C1 segment of cervical spinal cord (tissue), 14 donors: ENCODE measurements at regions not wholly inside any gene's neighbourhood (a gene's known extent, or its start where the extent isn't known, plus 50 kb on each side); places are given as distances from the start of the nearest gene placed in this dataset.

Experiments used
- DNase-seq, 14 donors: peaks; one replicate each; lab custom pipeline; 2025; lab: John Stamatoyannopoulos, UW

DNA sequence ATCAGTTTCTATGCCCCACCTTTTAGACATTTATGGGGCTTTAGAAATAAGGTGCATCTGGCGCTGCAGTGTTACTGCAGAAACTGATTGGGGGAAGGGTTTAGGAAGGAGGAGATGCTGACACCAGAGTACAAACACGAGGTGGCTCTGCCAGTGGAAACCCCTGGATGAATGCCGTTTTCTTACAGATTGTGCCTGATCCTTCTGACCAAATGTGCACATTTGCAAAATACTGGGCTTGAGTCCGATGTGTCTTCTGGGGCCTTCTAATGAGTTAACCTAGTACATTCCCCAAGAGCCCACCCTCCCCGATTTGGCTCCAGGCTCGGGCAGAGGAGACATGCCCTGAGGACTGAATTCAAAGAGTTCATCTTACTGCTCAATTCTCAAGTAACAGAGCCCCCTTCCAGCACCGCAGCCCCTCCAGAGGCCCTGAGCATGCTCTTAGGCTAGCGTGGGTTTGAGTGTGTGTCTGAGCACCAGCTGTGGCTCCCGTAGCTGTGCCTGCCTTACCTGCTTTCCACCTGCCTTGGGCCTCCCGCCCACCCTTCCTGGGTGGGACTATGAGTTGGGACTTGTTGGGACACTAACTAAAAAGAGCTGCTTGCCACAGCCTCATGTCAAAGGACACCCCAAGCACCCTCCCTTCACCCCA lies 116.7 kb upstream of the COPS8 start:
- DNase-seq, result no peak

DNA sequence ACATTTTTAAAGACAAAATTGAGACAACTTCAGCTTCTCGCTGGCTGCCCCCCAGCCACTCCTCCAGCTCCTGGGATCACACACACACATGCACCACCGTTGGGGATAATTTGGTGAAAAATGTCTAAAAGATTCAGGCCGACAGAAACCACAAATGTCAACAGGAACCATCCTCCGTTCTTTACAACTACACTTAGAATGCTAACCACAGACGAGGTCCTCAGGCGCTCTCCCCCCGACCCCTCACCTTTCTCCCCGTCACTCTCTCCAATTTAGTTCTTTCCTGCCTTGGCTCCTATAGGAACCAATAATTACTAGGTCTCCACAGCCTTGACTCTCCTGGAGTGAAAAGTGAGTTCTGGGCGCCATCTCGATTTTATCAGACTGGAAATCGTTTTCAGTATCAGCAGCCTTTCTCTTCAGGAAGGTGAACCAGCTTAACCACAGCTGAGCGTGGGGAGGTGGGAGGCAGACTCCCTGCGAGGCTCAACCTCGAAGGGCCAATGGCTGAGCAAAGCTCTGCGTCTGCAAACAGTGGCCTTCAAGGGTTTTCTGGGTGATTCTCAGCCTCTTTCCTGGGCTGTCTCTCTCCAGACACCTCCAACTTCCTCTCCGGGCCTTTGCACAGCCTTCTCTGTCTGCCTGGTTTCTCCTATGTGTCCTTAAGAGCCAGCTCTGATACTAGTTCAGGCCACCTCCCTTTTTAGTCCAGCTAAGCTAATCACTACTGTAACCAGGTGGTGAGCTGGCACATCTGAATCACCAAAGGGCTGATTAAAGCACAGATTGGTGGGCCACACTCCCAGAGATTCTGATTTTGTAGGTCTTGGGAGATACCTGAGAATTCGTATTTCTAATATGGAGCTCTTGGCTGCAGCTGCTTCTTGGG lies 115.7 kb upstream of the COPS8 start:
- no peak for DNase-seq

DNA sequence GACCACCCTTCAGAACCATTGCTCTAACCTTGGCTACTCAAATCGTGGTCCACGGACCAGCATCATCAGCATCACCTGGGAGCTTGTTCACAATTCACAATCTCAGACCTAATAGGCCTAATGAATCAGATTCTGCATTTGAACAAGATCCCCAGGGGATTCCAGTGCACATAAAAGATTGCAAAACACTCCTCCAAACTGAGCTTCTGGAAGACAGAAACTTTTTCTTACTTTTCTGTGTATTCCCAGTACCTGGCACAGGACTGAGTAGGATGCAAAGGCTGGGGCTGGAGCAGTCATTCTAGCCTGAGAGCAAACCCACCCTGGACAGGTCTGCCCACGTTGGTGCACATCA lies 115.1 kb upstream of the COPS8 start:
- no peak for DNase-seq

DNA sequence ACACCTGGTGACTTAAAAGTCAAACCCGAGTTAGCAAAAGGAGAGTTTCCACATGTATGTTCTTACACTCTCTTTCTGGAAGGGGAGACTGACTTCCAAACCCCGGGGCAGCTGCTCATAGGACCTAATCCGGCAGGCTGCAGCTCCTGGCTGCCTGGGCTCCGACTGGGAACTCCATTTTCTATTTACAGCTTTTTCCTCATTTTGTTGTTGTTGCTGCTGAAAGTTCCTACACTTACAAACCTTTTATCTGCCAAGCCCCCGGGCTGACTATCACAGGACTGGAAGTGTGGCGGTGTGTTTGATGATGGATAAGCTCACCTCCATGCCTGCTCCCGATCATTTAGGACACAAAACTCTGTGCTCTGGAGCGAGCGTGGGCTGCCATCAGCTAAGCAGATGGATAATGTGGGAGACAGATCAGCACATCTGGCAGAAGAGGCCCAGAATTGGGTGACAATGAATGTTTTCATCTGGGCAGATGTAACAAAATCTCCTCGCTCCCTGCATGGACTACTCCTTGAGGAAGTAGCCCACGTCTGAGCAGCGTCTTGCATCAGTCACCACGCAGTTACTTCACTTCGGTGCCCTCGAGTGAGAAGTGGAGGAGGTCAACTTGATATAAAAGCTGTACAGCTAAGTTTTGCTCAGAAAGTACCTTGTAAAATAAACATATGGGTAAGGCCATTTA lies 114.4 kb upstream of the COPS8 start:
- no peak for DNase-seq

DNA sequence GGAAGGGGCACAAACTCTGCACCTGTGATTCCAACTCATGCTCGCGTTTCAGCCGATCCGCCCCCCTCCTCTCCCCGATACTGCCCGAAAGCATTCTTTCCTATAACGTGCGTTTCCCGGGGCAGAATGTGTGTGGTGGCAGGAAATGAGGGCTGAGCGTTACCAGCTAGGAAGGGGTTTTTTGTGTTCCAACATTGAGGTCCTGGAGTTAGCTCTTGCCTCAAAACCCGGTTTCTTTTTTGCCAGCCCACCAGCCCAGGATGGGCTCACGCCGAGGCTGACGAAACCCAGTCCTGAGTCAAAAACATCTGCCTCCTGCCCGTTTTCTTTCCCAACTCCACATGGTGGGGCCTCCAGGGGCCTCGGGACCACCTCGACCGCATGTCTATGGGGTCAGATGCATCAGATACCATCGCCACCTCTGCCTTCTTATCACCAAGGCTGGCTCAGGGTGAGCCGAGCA lies 113.7 kb upstream of the COPS8 start:
- DNase-seq, result no peak

DNA sequence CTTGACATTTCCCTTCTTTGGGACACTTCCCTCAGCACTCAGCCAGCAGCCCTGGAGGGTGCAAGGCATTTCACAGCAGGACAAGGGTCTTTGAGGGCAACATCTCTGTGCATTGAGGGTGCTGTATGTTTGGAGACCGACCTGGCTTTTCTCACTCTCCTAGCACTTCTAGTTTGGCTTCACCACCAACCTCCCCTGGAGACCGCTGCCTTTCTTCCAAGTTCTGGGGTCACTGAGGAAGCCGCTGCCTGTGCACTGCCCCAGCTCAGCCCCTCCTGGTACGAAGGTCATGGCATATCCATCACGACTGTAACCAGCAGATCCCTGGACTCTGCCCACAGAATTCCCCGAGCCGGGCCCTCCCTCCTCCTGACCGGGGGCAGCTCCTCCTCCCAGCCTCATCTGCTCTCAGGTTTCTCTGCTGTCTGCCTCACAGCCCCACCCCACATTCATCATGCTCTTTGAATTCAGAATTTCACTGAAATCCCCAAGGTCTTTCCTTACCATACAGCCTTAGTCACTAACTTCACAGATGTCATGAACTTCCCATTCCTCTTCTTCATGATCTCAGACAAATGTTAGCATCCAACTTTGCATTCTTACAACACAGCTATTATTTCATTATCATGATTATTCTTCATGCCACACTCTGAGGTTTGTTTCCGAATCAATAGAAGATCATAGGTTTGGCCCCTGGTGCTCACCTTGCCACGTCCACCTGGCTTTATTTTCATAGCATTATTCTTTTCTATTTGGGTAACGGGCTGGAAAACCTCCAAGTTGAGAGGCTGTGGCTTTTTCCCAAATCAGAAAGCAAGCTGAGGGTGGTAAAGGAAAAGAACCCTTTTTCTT lies 113.0 kb upstream of the COPS8 start:
- no peak for DNase-seq

DNA sequence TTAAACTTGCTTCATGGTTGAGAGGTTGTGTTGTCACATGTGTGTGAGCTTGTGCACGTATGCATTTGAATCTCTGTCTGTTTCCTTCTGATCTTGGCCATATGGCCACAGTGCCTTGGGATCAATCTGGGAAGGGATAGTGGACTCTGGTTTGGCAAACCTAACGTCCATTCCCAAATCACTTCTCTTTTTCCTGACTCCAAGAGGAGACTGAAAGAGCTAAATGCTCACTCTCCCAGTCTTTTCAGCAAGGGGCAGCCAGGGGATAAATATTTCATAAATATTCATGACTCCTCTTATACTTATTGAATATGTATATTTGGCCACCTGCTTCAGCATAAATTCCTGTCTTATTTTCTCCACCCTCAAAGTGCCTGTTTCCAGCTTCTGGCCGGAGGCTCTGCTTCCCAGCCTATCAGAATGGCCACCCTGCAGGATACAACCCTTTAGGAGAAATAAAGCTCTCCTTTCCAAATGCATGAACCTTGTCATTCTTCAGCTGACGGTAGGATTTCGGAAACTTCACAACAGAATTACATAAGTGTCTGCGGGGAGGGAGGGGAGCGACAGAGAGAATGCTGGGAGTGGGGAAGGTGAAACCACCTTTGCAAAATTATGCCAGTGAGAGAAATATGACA lies 112.2 kb upstream of the COPS8 start:
- DNase-seq, result no peak

DNA sequence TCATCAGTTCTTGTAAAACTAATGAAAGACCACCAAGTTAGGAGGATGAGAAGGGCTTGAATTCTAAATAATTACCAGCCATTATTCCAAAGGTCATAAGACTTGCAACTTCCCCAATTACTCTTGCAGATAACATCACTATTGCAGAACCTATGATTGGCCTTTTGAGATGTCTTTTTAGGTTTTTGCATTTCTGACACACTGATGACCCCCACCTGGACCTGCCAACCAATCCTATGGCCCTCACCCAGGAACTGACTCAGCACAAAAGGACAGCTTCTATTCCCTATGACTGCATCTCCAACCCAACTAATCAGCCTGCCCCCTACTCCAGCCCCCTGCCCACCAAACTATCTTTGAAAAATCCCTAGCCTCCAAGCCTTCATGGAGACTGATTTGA lies 111.5 kb upstream of the COPS8 start:
- no peak for DNase-seq

DNA sequence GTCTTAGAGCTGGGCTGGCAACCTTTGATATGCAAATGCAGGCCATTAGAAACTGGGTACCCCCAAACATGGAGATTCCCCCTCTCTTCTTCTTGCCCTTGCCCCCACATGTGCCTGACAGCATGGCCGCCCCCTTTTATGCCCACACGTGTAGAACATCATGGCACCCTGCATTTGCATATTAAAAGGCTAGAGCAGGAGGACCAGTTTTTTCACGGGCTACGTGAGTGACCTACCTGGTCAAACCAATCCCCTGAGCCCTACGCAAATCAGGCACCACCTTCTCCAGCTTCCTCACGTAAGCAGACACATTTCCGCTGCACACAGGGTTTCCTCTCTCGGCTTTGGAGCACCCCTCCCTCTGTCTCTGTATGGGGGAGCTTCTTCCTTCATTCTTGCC lies 110.9 kb upstream of the COPS8 start:
- no peak for DNase-seq

DNA sequence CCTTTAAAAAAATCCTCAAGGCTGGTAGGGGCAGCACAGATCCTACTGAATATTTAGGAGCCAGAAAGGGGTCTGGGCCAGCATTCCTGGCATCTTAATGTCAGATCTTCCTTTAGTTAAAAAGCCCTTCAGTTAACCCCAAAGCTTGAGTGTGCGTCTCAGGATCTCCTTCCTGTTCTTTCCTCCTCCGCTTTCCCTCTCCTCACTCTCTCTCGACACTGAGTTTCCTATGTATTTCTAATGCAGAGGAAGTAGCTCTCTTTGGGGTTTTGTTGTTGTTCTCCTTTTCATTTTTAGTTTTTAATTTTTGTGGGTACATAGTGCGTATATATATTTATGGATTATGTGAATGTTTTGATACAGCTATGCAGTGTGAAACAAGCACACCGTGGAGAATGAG lies 109.9 kb upstream of the COPS8 start:
- no peak for DNase-seq

DNA sequence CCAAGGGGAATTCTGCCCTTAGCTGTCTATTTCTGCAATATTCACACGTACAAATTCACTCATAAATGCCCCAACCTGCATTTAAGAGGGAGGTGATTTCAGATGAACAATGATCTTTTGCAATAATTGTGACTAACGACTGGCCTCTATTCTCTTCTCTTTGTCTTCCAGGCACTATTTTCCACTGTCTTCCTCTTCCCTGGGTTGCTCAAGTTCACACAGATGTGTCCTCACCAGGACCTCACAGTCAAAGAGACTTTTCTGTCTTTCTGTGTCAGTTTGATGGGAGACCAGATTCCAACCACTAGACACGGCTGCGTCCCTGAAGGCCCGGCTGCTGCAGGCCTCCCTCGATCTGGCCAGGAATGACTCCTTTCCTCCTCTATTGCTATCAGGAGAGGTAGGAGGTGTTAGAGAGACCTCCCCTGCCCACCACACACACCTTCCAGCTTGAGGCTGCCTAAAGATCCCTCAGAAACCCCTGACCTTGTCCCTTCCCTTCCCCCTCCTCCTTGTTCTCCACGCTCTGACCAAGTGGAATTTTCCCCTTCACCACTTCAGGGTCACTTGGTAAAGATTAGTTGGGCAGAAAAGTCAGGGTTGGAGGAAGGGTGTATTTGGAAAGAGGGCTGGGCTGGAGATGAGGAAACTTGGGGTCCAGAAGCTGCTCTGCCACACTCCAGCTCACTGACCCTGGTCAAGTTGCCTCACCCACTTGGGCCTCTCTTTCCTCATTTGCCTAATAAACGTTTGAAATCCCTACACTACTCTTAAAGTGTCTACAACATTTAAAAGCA lies 109.2 kb upstream of the COPS8 start:
- no peak for DNase-seq

DNA sequence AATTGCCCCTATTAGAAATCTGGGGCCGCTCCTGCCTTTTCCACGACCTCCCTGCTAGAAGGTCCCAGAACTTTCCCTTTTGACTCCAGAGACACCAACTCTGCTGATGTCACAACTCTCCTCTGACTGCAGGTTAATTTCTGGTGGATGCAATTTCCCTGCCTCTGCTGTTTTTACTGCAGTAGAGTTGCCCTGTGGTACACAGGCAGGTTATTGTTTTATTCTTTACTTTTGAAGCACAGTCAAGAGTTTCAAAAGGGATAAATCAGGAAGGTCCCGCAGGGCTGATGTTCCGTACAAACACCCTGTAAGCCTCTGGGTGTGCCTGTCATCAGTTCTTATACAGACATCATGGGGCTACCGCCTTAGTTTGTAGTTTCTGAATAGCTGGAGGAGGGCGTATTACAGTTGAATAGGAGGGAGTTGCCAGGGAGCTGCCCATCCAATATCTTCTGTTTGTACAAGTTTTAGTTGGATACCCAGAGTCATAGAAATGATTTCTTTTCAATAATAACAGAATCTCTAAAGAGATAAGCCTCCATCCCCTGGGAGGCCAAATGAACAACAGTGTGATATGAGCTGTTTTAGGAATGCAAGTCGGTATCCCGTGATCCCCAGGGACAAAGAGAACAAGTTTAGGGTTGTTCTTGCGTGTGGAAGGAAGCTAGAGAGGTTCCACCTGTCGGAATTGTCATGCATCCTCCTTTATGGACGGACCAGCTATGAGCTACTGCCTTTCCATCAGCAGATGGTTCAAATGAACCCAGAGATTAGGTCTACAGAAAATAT lies 108.4 kb upstream of the COPS8 start:
- no peak for DNase-seq

DNA sequence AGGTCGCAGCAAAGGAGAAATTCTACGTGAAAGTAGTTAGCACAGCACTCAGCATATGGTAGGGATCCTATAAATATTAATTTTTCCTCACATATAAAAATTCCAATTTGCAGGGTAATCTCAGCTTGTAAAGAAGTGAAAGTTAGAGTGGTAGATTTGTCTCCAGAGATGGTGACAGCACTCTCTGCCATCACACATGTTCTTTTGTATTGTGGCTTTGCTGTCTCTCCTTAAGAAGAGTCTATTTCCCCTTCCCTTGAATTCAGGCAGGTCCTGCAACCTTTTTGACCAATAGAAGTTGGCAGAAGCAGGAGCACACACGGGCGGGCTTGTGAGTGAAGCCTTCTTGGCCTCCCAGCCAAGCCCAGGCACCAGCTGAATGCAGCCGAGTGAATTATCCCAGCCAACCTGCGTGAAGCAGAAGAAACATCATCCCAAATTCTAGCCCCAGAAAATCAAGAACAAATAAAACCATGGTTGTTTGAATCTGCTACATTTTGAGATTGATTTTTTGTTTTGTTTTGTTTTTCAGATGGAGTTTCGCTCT lies 107.8 kb upstream of the COPS8 start:
- DNase-seq, result no peak

DNA sequence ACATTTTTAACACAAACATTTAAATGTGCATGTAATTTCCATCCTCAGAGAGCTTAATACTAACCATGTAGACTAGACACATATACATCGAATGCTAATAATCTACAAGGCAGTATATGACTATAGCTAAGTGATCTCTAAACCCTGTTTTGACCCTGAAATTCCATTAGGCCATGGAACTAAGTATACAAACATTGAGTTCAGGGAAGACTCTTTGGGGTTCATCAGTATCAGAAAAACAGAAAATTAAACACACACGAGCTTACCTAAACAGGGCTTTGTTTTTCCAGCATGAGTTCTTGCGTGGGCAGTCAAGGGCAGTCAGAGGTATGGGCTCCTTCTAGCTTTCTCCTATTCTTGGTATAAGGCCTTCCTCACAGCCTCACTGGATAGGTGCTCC lies 106.0 kb upstream of the COPS8 start:
- DNase-seq, result no peak

DNA sequence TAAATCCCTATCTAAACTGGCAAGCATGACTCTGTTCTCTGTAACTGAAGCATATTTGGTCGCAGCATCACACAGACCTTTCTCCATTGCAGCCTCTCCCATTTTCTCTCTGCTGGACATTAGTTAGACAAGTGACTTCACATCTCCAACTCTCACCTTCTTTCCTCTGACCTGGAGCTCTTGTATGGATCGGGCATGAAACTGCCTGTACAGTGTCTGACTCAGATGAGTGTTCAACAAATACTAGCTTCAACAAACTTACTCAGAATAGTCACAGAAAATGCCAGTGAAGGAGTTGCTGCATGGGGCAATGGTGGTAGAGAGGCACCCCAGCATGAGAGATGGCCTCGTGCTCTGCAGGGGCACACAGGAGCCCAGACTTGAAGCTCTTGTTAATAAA lies 104.7 kb upstream of the COPS8 start:
- DNase-seq, result no peak

DNA sequence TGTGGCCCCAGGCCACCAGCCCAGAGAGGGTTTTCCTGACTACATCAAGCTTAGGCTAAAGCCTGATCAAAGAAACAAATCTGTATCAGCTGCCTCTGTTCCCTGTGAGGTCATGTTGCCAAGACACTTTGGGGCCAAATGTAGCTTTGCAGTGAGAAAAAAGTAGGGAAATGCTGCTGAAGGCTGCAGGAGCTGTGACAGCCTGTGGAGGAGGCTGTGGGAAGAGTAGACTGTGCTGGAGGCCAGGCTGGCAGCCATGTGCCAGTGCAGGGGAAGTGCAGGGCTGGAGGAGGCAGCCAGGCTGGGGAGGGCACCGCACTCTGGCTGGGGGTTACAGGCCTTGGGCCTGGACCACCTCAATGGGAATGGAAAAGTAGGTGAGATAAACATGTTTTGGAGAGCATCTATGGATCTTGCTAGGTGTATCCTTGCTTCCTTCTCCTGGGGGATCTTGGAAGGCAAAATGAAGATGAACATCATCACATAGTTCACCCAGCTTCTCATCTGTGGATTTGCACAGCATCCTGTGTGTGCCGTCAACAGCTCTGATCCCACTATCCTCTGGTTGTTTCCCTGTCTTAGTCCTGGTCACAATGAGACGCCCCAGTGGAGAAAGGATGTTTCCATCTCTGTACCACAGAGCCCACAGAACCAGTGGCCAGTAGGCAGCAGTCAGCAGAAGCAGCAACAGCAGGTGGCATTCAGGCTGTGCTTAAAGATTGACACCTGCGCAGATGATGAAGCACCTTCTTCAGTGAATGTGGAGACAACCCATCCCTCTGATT lies 103.8 kb upstream of the COPS8 start:
- DNase-seq, result no peak

DNA sequence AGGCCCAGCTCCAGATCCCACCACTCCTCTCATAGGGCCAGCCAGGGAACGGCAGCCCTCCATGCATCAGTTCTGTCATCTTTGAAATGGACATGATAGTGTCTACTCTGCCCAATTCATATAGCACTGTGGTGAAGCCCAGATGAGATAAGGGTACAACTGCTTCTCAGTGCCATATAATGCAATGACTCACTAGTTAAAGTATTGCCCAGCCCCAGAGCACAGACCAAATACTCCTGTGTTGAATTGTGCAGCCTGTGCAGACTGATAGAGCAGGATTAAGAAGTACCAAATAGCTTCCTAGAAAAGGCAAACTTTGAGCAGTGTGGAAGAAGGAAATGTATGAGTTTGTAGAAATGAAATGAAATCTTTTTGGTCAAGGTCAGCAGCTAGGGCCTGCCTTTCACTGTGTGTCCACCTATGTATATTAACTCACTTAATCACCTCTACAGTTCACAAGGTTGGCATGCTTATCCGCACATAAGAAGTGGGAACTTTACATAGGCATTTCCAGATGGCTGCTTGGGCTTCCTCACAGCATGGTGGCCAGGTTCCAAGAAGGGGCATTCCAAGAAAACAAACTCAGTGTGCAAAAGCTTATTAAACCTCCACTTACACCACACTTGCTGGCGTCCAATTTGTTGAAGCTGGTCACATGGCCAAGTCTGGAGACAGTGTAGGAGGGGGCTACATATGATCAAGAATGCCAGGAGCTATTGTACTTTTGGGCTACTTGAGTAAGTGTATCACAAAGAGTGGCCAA lies 102.8 kb upstream of the COPS8 start:
- DNase-seq, result no peak

DNA sequence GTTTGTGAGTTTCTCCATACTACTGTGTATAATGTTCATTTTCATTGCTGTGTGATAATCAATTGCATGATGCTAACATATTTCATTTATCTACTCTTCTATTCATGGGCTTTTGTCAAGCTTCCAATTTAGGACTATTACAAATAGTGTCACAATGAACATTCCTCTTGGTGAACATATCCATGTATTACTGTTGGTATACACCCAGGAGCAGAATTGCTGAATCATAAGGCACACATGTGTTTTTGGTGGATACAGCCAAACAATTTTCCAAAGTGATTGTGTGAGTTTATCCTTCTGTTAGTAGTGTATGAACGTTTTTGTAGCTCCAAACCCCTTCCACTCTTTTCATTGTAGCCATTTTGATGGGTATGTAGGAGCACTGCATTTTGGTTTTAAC lies 101.6 kb upstream of the COPS8 start:
- no peak for DNase-seq
